ENCODE measurements at regions not wholly inside any gene's neighbourhood (a gene's known extent, or its start where the extent isn't known, plus 50 kb on each side); places are given as distances from the start of the nearest gene placed in this dataset.
A peak's percentile ranks its signal among the peaks of the same experiment; 100 is the strongest.

DNA sequence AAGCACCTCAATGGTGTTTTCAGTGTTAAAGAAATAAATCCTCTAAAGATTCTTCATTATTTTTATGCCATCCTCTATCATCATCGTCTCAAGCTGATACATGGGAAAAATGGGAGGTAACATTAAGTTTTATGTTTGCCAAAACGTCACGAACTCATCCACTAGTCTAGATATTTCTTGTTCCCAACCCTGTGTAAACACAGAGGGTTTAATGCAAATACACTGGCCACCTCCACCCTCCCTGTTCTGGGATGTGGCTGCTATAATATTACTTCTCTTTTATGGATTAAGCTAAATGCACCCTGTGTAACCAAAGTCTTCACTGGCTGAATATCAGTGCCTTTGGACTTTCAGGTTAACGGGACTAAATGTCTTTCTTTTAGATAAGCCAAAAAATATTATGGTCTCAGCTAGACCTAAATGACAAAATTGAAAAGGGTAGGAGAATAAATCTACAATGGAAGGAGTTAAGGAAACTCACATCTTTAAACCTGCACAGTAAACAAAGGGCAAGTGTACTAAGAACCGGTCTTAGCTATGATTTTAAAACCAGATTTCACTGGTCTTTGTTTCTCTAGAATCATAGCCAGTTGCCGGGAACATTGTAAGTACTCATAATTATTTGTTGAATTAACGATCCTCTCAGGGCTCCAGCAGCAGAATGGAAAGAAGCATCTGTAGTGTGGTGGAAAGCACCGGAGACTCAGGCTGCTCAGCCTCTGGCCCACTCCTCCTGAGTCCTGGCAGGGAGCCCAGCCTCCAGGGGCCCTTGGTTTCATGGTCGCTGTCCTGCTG is 103.5 kb upstream of the NOCT start:
- H3K27me3 ChIP-seq = no peaks in the 10 kb centered on the region
- H3K36me3 ChIP-seq = no peaks in the 10 kb centered on the region
- H3K4me3 ChIP-seq = no peak overlapping the region
- DNase-seq = peak in 1 of 2 experiments; percentile 11
- H3K4me1 ChIP-seq = no peaks in the 10 kb centered on the region; the same call in 1 of the 2 replicates
- no peak overlapping the region for H3K27ac ChIP-seq
- no peaks in the 10 kb centered on the region for H3K9me3 ChIP-seq (replicated peaks)

DNA sequence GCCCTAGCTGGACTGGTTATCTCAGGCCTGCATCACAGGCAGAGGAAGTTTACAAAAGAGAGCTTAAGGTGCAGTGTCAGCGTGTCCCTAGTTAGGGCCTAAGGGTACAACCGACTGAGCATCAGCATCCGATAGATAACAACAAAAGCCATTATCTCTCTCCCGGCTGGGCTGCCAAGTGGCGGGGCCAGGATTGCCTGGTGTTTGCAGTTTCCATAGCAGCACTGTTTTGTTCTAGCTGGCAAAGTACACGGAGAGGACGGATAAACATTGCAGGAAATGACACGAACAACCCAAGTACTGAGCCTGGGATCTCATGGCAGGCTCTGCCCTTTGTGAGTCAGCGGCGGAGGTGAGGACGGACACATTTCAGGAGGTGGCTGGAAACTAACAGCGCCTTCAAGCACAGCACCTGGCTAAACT is 104.7 kb upstream of the NOCT start:
- Histone ChIP-seq H3K27me3 (no peaks in the 10 kb centered on the region), H3K9me3 (replicated peaks) (no peaks in the 10 kb centered on the region), H3K4me3 (peak overlapping the region; percentile 29), H3K4me1 (no peaks in the 10 kb centered on the region; the same call in 1 of the 2 replicates), H3K27ac (peak overlapping the region; percentile 15; the same call in 1 of the 2 replicates), H3K36me3 (no peaks in the 10 kb centered on the region)
- DNase-seq = peak; percentile 27 to 45

DNA sequence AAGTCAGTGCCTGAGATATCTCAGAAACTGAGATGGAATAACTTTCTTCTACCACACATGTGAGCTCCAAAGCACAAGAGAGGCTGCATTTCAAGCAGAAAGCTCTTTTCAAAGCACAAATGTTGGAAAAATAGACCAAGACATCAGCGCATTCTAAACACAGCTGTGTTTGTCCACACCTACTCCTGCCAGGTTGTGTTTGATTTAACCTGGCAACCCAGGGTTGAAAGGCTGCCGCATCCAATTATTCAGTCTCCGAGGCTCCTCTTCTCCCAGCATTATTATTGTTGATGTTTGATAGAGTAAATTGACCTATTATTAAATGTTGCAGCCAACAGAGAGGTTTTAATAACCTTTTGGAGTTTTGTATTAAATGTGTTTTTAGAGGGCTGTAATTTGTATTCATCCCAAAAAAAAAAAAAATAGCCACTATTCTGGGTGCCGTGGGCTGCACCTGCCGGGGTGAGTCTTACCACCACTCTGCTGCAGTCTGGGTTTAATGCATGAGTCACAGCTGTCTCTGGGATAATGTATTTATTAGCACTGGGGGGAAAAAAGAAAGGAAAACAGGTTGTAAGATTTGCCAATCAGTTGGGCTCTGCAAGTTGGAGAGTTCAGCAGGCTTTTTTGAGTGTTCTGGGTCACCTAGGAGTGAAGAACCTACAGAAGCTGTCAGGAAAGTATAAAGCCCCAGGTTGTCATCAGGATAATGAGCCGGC is 105.2 kb upstream of the NOCT start:
- Histone ChIP-seq H3K36me3 (no peaks in the 10 kb centered on the region), H3K4me1 (no peaks in the 10 kb centered on the region; the same call in 1 of the 2 replicates), H3K27me3 (no peaks in the 10 kb centered on the region), H3K4me3 (peak overlapping the region; percentile 29), H3K9me3 (replicated peaks) (no peaks in the 10 kb centered on the region), H3K27ac (peak overlapping the region; percentile 15; the same call in 1 of the 2 replicates)
- DNase-seq = peak; percentile 5 to 45

DNA sequence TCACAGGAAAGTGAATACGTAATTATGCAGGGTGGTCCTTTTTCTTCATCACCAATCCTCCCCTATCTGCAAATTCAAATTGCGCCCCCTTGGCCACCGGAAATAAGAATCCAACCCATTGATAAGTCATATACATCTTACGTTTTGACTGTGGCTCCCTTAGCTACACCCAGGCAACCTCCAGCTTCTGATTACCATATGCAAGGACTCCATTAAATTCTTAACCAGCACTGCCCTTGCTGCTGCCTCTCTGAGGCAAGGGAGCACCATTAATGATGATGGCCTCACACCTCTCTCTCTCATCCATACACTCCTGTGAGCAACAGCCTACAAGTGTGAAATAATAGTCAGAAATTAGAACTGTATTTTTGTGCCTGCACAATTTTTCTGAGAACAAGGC is 106.0 kb upstream of the NOCT start:
- Histone ChIP-seq H3K36me3 (no peaks in the 10 kb centered on the region), H3K4me3 (no peak overlapping the region), H3K27me3 (no peaks in the 10 kb centered on the region), H3K9me3 (replicated peaks) (no peaks in the 10 kb centered on the region), H3K27ac (no peak overlapping the region), H3K4me1 (no peaks in the 10 kb centered on the region; the same call in 1 of the 2 replicates)
- no peak for DNase-seq

DNA sequence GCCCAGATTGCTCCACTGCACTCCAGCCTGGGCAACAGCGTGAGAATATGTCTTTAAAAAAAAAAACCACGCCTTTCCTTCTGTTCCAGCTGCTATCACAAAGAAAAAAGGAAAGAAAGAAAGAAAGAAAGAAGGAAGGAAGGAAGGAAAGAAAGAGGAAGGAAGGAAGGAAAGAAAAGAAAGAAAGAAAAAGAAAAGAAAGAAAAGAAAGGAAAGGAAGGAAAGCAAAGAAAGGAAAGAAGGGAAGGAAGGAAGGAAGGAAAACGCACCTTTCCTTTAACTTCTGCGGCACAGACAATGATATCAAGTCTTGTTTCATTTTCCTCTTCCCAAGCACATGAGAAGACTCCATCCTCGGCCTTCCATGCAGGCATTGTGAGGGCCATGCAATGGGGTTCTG is 107.4 kb upstream of the NOCT start:
- Histone ChIP-seq H3K27me3 (no peaks in the 10 kb centered on the region), H3K36me3 (no peaks in the 10 kb centered on the region), H3K27ac (no peak overlapping the region), H3K4me1 (no peaks in the 10 kb centered on the region; the same call in 1 of the 2 replicates), H3K4me3 (no peak overlapping the region), H3K9me3 (replicated peaks) (no peaks in the 10 kb centered on the region)
- DNase-seq = no peak

DNA sequence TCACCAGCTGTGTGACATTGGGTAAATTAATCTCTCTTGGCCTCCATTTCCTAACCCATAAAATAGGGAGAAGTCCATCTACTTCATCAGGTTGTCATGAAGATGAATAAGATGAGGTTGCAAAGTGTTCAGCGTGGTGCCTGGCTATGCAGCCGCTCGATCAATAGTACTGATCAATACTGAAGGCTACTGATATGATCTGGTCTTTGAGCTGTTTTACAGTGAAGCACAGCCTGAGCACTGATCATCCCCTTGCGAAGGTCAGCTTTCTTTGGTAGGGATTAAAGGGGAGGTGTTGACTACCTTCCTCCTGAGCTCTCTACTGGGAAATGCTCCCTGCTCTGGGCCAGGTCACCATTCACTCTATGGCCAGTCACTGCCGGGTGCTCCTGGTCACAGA is 108.4 kb upstream of the NOCT start:
- H3K27ac ChIP-seq = no peak overlapping the region
- H3K4me3 ChIP-seq = no peak overlapping the region
- H3K4me1 ChIP-seq = no peaks in the 10 kb centered on the region; the same call in 1 of the 2 replicates
- no peaks in the 10 kb centered on the region for H3K27me3 ChIP-seq
- no peak for DNase-seq
- H3K36me3 ChIP-seq = no peaks in the 10 kb centered on the region
- no peaks in the 10 kb centered on the region for H3K9me3 ChIP-seq (replicated peaks)

DNA sequence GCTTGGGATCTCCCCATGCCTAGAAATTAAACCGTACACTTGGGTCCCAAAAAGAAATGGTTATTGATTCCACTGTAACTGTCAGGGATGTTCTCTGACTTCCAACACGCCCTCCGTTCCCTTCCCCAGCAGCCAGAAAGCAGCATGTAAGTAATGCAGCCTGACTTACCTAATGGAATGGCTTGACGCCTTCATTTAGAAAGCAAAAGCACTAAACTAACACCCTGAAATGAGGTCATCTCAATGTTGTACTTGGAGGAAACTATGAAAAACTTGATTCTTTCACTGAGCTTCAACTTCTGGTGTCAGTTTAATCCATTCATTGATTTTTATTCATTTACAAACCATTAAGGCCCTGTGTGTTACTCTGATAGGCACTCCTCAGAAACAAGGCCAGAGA is 110.8 kb upstream of the NOCT start:
- Histone ChIP-seq H3K9me3 (replicated peaks) (no peaks in the 10 kb centered on the region), H3K27ac (no peak overlapping the region), H3K27me3 (no peaks in the 10 kb centered on the region), H3K4me1 (no peaks in the 10 kb centered on the region), H3K4me3 (no peak overlapping the region), H3K36me3 (no peaks in the 10 kb centered on the region)
- DNase-seq = no peak

DNA sequence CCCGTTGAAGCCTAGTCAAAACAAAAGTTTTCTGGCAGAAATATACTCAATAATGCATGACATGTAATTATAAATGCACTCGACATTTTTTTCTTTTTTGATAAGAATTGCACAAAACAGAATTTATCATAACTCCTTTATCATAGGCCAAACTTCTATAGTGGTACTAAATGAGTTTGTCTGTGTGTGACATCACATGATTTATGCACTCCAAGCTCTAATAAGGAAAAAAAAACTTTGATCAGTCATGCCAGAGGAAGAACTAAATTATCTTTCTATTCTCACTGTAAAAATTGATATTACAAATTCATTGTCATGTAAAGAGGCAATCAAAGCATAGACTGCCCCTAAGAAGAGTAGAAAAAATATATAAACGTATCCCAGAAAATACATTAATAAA is 112.4 kb upstream of the NOCT start:
- Histone ChIP-seq H3K27me3 (no peaks in the 10 kb centered on the region), H3K4me3 (no peak overlapping the region), H3K4me1 (peaks cover under 1% of the 10 kb centered on the region; the same call in 1 of the 2 replicates), H3K36me3 (no peaks in the 10 kb centered on the region), H3K9me3 (replicated peaks) (no peaks in the 10 kb centered on the region), H3K27ac (no peak overlapping the region)
- DNase-seq = no peak

DNA sequence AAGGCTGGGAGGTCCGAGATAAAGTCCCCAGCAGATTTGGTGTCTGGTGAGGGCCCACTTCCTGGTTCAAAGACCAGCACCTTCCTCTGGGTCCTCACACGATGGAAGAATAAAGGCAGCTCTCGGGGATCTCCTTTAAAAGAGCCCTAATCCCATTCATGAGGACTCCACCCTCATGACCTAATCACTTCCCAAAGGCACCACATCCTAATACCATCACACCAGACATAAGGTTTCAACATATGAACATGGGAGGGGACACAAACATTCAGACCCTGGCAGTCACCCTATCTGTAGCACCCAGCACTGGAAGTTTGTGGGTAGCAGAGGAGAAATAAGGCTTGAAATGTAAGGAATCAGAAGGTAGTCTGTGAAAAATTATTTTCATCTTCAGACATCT is 112.9 kb upstream of the NOCT start:
- H3K36me3 ChIP-seq = no peaks in the 10 kb centered on the region
- H3K27ac ChIP-seq = no peak overlapping the region
- no peak overlapping the region for H3K4me3 ChIP-seq
- H3K4me1 ChIP-seq = peaks cover 4% of the 10 kb centered on the region
- no peak for DNase-seq
- no peaks in the 10 kb centered on the region for H3K9me3 ChIP-seq (replicated peaks)
- H3K27me3 ChIP-seq = no peaks in the 10 kb centered on the region

DNA sequence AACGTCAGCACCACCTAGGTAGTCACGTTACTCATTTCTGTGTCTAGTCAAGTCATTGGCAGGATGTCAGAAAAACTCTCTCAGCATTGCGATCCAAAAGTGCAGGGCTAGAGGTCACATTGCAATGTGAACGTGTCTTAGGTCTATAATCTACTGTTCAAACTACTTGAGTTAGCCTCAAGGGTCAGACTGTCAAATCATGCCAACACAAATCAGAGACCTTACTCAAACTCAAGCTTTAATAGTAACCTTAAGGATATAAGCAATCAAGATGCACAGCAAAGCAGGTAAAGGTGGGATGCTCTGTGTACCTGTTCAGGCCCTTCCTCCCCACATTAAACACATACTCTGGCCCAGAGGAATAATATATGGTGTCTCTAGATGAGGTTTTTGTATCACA is 114.4 kb upstream of the NOCT start:
- no peak overlapping the region for H3K27ac ChIP-seq
- H3K36me3 ChIP-seq = no peaks in the 10 kb centered on the region
- no peak overlapping the region for H3K4me3 ChIP-seq
- H3K9me3 ChIP-seq (replicated peaks) = no peaks in the 10 kb centered on the region
- H3K27me3 ChIP-seq = no peaks in the 10 kb centered on the region
- no peak for DNase-seq
- peaks cover 10% of the 10 kb centered on the region for H3K4me1 ChIP-seq

DNA sequence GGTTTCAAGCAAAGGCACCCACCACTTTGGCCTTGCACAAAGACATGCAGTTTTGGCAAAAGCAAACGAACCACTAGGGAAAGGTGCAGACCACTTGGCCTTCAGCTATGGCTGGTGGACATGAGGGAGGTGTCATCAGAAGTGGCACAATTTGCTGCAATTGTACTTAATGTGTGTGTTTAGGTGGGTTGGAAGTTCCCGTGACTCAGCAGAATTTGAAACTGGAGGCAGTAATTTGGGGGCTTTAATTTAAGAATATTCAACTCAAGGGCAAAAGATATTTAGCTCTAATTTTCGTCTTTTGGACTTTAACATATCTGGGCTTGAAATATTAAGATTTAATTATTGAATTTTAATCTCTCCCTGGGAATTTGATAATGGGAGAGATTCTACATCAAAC is 115.6 kb upstream of the NOCT start:
- H3K9me3 ChIP-seq (replicated peaks) = no peaks in the 10 kb centered on the region
- no peaks in the 10 kb centered on the region for H3K27me3 ChIP-seq
- no peak overlapping the region for H3K27ac ChIP-seq
- no peaks in the 10 kb centered on the region for H3K36me3 ChIP-seq
- peaks cover 10% of the 10 kb centered on the region for H3K4me1 ChIP-seq
- H3K4me3 ChIP-seq = no peak overlapping the region
- no peak for DNase-seq

DNA sequence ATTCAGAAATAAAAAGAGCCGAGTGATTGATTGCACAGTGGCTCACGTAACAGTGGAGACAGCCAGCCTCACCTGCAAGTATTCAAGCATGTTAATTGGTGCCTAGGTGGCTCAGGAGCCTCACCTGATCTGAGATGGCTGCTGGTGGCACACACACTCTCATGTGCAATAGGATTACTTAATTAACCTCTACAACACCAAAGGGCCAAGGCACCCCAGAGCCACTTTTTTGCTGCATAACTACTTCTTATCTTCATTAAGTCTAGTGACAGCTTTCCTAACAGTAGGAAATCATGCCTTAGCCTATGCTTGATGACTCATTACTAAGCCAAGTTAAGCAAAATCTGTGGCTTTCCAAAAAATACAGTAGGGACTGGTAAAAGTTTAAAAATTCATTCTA is 117.3 kb upstream of the NOCT start:
- Histone ChIP-seq H3K4me3 (no peak overlapping the region), H3K27me3 (no peaks in the 10 kb centered on the region), H3K27ac (no peak overlapping the region), H3K4me1 (peaks cover 10% of the 10 kb centered on the region), H3K36me3 (no peaks in the 10 kb centered on the region), H3K9me3 (replicated peaks) (no peaks in the 10 kb centered on the region)
- DNase-seq = no peak

DNA sequence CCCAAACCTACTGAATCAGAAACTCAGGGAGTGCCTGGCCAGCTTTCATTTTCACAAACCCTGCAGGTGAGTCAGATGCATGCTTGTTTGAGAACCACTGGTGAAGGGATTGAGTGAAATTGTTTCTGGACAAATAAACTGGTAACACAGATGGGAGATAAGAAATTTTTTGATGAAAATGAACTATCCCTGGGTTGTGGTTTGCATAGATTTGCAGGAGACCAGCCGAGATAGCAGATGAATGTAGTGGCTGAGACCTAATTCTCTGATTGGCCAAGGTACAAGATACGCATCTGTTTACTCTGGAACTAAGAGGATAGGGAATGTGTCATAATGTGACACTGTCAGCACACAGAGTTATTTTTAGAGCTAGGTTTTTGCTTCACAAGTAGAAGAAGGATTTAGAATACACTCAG is 117.8 kb upstream of the NOCT start:
- DNase-seq = peak in 1 of 2 experiments; percentile 11
- H3K4me1 ChIP-seq = peaks cover 10% of the 10 kb centered on the region
- no peaks in the 10 kb centered on the region for H3K9me3 ChIP-seq (replicated peaks)
- H3K27me3 ChIP-seq = no peaks in the 10 kb centered on the region
- no peak overlapping the region for H3K4me3 ChIP-seq
- H3K27ac ChIP-seq = no peak overlapping the region
- H3K36me3 ChIP-seq = no peaks in the 10 kb centered on the region

DNA sequence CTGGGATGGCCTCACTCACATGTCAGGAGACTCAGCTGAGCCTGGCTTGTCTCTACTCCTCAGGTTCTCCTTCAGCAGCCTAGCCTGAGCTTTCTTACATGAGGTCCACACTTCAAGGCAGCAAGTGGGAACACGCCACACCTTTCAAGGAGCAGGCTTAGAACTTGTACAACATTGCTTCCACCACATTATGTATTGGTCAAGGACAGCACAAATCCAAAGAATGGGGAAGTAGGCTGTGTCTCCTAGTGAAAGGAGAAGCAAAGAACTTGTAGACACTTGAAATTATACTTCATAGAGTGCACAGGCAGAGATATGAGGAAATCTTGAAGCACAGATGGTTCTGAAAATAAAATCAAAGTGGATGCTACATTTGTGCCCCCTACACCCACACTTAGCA is 120.9 kb upstream of the NOCT start:
- H3K27ac ChIP-seq = no peak overlapping the region
- H3K27me3 ChIP-seq = no peaks in the 10 kb centered on the region
- no peak overlapping the region for H3K4me3 ChIP-seq
- H3K4me1 ChIP-seq = peaks cover 13% of the 10 kb centered on the region
- H3K36me3 ChIP-seq = no peaks in the 10 kb centered on the region
- no peak for DNase-seq
- H3K9me3 ChIP-seq (replicated peaks) = no peaks in the 10 kb centered on the region

DNA sequence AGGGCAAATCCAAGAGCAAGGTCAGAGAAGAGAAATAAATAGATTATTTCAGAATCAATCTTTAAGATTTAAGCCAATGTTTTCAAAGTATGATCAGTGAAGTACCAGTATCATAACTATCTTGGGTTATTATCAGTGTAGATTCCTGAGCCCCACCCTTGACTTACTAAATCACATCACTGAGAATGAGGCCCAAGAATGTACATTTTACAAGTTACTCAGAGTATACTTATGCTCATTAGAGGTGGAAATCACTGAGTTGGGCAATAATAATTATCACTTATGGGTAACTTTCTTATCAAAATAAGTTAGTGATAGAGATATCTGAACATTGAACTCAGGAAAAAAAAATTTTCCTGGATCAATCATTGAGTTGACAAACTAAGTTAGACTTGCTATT is 121.6 kb upstream of the NOCT start:
- Histone ChIP-seq H3K27ac (no peak overlapping the region), H3K4me1 (peaks cover 13% of the 10 kb centered on the region), H3K4me3 (no peak overlapping the region), H3K9me3 (replicated peaks) (no peaks in the 10 kb centered on the region), H3K27me3 (no peaks in the 10 kb centered on the region), H3K36me3 (no peaks in the 10 kb centered on the region)
- DNase-seq = no peak

All from SJCRH30 (cell line).